GM23338 (cell line): ENCODE measurements at regions not wholly inside any gene's neighbourhood (a gene's known extent, or its start where the extent isn't known, plus 50 kb on each side); places are given as distances from the start of the nearest gene placed in this dataset.

Experiments used
- ATAC-seq: fragments of 200-7000 bp; cut with Tn5 transposase; 3 replicates; pipeline ENCODE4 v1.9.1; 2020
- DNase-seq: peaks from one replicate; pipeline ENCODE4 v3.0.0-alpha.2; 2015; ENCODE audit warnings: low spot score
- H2AFZ ChIP-seq: fragments of 200-600 bp; sonication (generic); 2 replicates; pipeline ENCODE4 v1.8.0; 2016; ENCODE audit warnings: antibody characterized with exemption, mild to moderate bottlenecking, moderate library complexity
- H3F3A ChIP-seq: fragments of 200-600 bp; sonication (generic); replicated peaks from 2 replicates; pipeline ENCODE4 v1.8.0; 2017; ENCODE audit warnings: antibody characterized with exemption, mixed run types, low read depth
- H3K27ac ChIP-seq: fragments of 200-600 bp; sonication (generic); 2 replicates; pipeline ENCODE4 v1.6.1; 2016; ENCODE audit warnings: low read depth
- H3K27me3 ChIP-seq: fragments of 200-600 bp; sonication (generic); 2 replicates; pipeline ENCODE4 v1.8.0; 2016; ENCODE audit warnings: mild to moderate bottlenecking, mixed run types, moderate library complexity; ENCODE audit not compliant: insufficient read depth
- H3K36me3 ChIP-seq: fragments of 200-600 bp; sonication (generic); 2 replicates; pipeline ENCODE4 v1.8.0; 2016; ENCODE audit warnings: mild to moderate bottlenecking; ENCODE audit not compliant: insufficient read depth
- H3K4me1 ChIP-seq: fragments of 200-600 bp; sonication (generic); 2 replicates; pipeline ENCODE4 v1.8.0; 2016; ENCODE audit warnings: mild to moderate bottlenecking, moderate library complexity; ENCODE audit not compliant: insufficient read depth
- H3K4me2 ChIP-seq: fragments of 200-600 bp; sonication (generic); 2 replicates; pipeline ENCODE4 v1.7.1; 2017; ENCODE audit warnings: mixed run types
- H3K4me3 ChIP-seq: fragments of 200-600 bp; sonication (generic); 2 replicates; pipeline ENCODE4 v1.6.1; 2016; ENCODE audit warnings: mixed run types
- H3K79me2 ChIP-seq: fragments of 200-600 bp; sonication (generic); replicated peaks from 2 replicates; pipeline ENCODE4 v1.8.0; 2017; ENCODE audit warnings: mild to moderate bottlenecking; ENCODE audit not compliant: insufficient read depth
- H3K9me2 ChIP-seq: fragments of 200-600 bp; sonication (generic); 2 replicates; pipeline ENCODE4 v1.8.0; 2017; ENCODE audit not compliant: insufficient read depth
- H4K20me1 ChIP-seq: fragments of 200-600 bp; sonication (generic); replicated peaks from 2 replicates; pipeline ENCODE4 v1.8.0; 2017; ENCODE audit warnings: mild to moderate bottlenecking; ENCODE audit not compliant: insufficient read depth
- H3K27ac Mint-ChIP-seq: 2 replicates; pipeline ENCODE4 v1.8.0; 2020; ENCODE audit warnings: inconsistent platforms, mild to moderate bottlenecking, moderate library complexity, mixed read lengths
- H3K27me3 Mint-ChIP-seq: 3 replicates; pipeline ENCODE4 v1.8.0; 2022; ENCODE audit warnings: low read depth, mild to moderate bottlenecking, moderate library complexity, mixed read lengths, inconsistent platforms; ENCODE audit not compliant: insufficient read depth, poor library complexity
- H3K36me3 Mint-ChIP-seq: 3 replicates; pipeline ENCODE4 v1.8.0; 2021; ENCODE audit warnings: low read depth, mild to moderate bottlenecking, inconsistent platforms, moderate library complexity, mixed read lengths
- H3K4me1 Mint-ChIP-seq: 3 replicates; pipeline ENCODE4 v1.8.0; 2020; ENCODE audit warnings: mild to moderate bottlenecking, inconsistent platforms, mixed read lengths
- H3K4me3 Mint-ChIP-seq: 3 replicates; pipeline ENCODE4 v1.8.0; 2021; ENCODE audit warnings: moderate library complexity, mild to moderate bottlenecking, inconsistent platforms, mixed read lengths
- H3K9me3 Mint-ChIP-seq: 3 replicates; pipeline ENCODE4 v1.8.0; 2020; ENCODE audit warnings: moderate library complexity, mild to moderate bottlenecking, inconsistent platforms, mixed read lengths
- CREB1 ChIP-seq: fragments of 250-450 bp; sonication (Bioruptor Pico); IDR thresholded peaks from 2 replicates; pipeline ENCODE4 v1.5.0; 2020; ENCODE audit warnings: low read depth, mild to moderate bottlenecking, moderate library complexity
- CTCF ChIP-seq, 2 experiments: fragments of 200-600 bp in 1 of 2; sonication (generic) in 1 of 2; conservative IDR thresholded peaks; 2 replicates each; pipeline versions ENCODE4 v1.5.1 to v1.6.1; 2016 to 2017; ENCODE audit warnings: antibody characterized with exemption in 2 of 2, low read depth in 2 of 2, mild to moderate bottlenecking in 2 of 2, moderate library complexity in 1 of 2
- ETS1 ChIP-seq: IDR thresholded peaks from 2 replicates; pipeline ENCODE4 v1.6.1; 2016; ENCODE audit warnings: antibody characterized with exemption
- EZH2 ChIP-seq: fragments of 200-600 bp; sonication (generic); IDR thresholded peaks from one replicate; pipeline ENCODE4 v1.8.0; 2017; ENCODE audit warnings: antibody characterized with exemption, mild to moderate bottlenecking, low read depth; ENCODE audit not compliant: unreplicated experiment
- EZH2phosphoT487 ChIP-seq: fragments of 200-600 bp; sonication (generic); IDR thresholded peaks from one replicate; pipeline ENCODE4 v1.8.1; 2018; ENCODE audit warnings: antibody characterized with exemption; ENCODE audit not compliant: unreplicated experiment
- JUNB ChIP-seq: IDR thresholded peaks from one replicate; pipeline ENCODE4 v1.6.1; 2016; ENCODE audit warnings: antibody characterized with exemption; ENCODE audit not compliant: unreplicated experiment
- NANOG ChIP-seq: IDR thresholded peaks from 2 replicates; pipeline ENCODE4 v1.6.1; 2016; ENCODE audit warnings: antibody characterized with exemption, borderline replicate concordance
- POLR2AphosphoS5 ChIP-seq: IDR thresholded peaks from 2 replicates; pipeline ENCODE4 v1.6.1; 2016; ENCODE audit warnings: antibody characterized with exemption, low read depth
- ZNF114 ChIP-seq: fragments of 250-450 bp; sonication (Bioruptor Pico); IDR thresholded peaks from 2 replicates; pipeline ENCODE4 v1.5.0; 2020; ENCODE audit warnings: mild to moderate bottlenecking, moderate library complexity
- ZNF331 ChIP-seq: fragments of 250-450 bp; sonication (Bioruptor Pico); IDR thresholded peaks from 2 replicates; pipeline ENCODE4 v1.5.0; 2020; ENCODE audit warnings: low read depth, mild to moderate bottlenecking, moderate library complexity
- ZNF462 ChIP-seq: fragments of 250-450 bp; sonication (Bioruptor Pico); IDR thresholded peaks from 2 replicates; pipeline ENCODE4 v1.5.0; 2020; ENCODE audit warnings: mild to moderate bottlenecking, moderate library complexity

- Mint-ChIP-seq H3K4me3 (no peak overlapping the region), H3K4me1 (peaks cover 11% of the 10 kb centered on the region; the same call in 2 of the 3 replicates), H3K27me3 (peaks cover 9% of the 10 kb centered on the region), H3K27ac (no peak overlapping the region), H3K9me3 (peaks cover 7% of the 10 kb centered on the region; the same call in 2 of the 3 replicates), H3K36me3 (0 out of 3 replicates have a peak, but pooled peaks cover 3% of the 10 kb centered on the region)
- H3K27ac ChIP-seq = no peak overlapping the region
- H2AFZ ChIP-seq = no peak overlapping the region
- no peaks in the 10 kb centered on the region for H3K36me3 ChIP-seq
- no peaks in the 10 kb centered on the region for H4K20me1 ChIP-seq
- TF ChIP-seq JUNB (no peak), ZNF331 (CRISPR knock-in tag) (no peak)
- H3K79me2 ChIP-seq = no peaks in the 10 kb centered on the region
- H3K4me1 ChIP-seq = no peaks in the 10 kb centered on the region
- ATAC-seq = no peak
- no peaks in the 10 kb centered on the region for H3K9me2 ChIP-seq
- H3K27me3 ChIP-seq = no peaks in the 10 kb centered on the region
- no peaks in the 10 kb centered on the region for H3F3A ChIP-seq
- no peak overlapping the region for H3K4me2 ChIP-seq
- no peak for DNase-seq
- no peak overlapping the region for H3K4me3 ChIP-seq
These were observed 175.4 kb upstream of the ATP6AP2 start for GRCh38 chrX:40405399-40405798.

- H3K4me3 Mint-ChIP-seq = no peak overlapping the region
- TF ChIP-seq ZNF331 (CRISPR knock-in tag) = no peak
- TF ChIP-seq ZNF462 (CRISPR knock-in tag) = no peak
- TF ChIP-seq NANOG = no peak
- TF ChIP-seq EZH2 = no peak
- TF ChIP-seq CREB1 (CRISPR knock-in tag) = no peak
- TF ChIP-seq CTCF (conservative IDR thresholded peaks at IDR 0.05; ENCODE audit: low read depth in 2 of 2) = no peak
- no peak for TF ChIP-seq ZNF114 (CRISPR knock-in tag)
- no peak for TF ChIP-seq EZH2phosphoT487
- no peak for TF ChIP-seq JUNB
- TF ChIP-seq ETS1 = no peak
- TF ChIP-seq POLR2AphosphoS5 = no peak
These were observed 177.0 kb upstream of the ATP6AP2 start for GRCh38 chrX:40403757-40404156.

More at GRCh38 chrX:40403757-40404156, 177.0 kb upstream of the ATP6AP2 start:
- Histone ChIP-seq H3K79me2 (no peaks in the 10 kb centered on the region), H3F3A (no peaks in the 10 kb centered on the region), H2AFZ (no peak overlapping the region), H3K4me3 (no peak overlapping the region), H3K36me3 (no peaks in the 10 kb centered on the region), H3K4me2 (no peak overlapping the region), H3K27ac (no peak overlapping the region), H3K9me2 (no peaks in the 10 kb centered on the region), H4K20me1 (no peaks in the 10 kb centered on the region), H3K27me3 (no peaks in the 10 kb centered on the region), H3K4me1 (no peaks in the 10 kb centered on the region)
- Mint-ChIP-seq H3K27me3 (peaks cover 7% of the 10 kb centered on the region), H3K36me3 (0 out of 3 replicates have a peak, but pooled peaks cover 3% of the 10 kb centered on the region), H3K4me1 (peaks cover 11% of the 10 kb centered on the region; the same call in 2 of the 3 replicates), H3K27ac (no peak overlapping the region), H3K9me3 (peaks cover 3% of the 10 kb centered on the region; the same call in 2 of the 3 replicates)
- ATAC-seq (no peak), DNase-seq (no peak)
